ENCODE measurements at regions not wholly inside any gene's neighbourhood (a gene's known extent, or its start where the extent isn't known, plus 50 kb on each side); places are given as distances from the start of the nearest gene placed in this dataset.
"Not testable (repeated sequence)": the region's sequence is repeated elsewhere in the genome, so short reads cannot be mapped to it uniquely, and the experiment has no call there.

GRCh38 chr2:48195169-48195568, 119.3 kb upstream of the FOXN2 start:
- Mint-ChIP-seq H3K27me3 (peaks cover 4% of the 10 kb centered on the region), H3K27ac (peak overlapping the region in 1 of 3 donors; percentile 18)
- no peak for DNase-seq

GRCh38 chr2:48197618-48198017, 116.9 kb upstream of the FOXN2 start:
- no peaks in the 10 kb centered on the region for H3K27me3 ChIP-seq (ENCODE audit: control insufficient read depth, insufficient read depth, low read length)
- no peaks in the 10 kb centered on the region for H3K36me3 Mint-ChIP-seq
- no peak overlapping the region for H3K4me3 ChIP-seq (ENCODE audit: low read depth, low read length)
- peaks cover 0 to 2% (median 0%) of the 10 kb centered on the region in 7 donors for H3K9me3 Mint-ChIP-seq
- peaks cover 0 to 4% (median 0%) of the 10 kb centered on the region in 4 donors for H3K4me1 Mint-ChIP-seq
- ATAC-seq (ENCODE audit: low read depth in 2 of 2) (no peak), DNase-seq (no peak)
- no peaks in the 10 kb centered on the region for H3K36me3 ChIP-seq (ENCODE audit: control insufficient read depth, insufficient read depth, low read length)
- H3K27ac ChIP-seq (ENCODE audit: insufficient read depth, low read length, poor library complexity, severe bottlenecking): no peak overlapping the region
- H3K4me3 Mint-ChIP-seq: no peak overlapping the region
- H3K4me1 ChIP-seq (ENCODE audit: control insufficient read depth, insufficient read depth, low read length, poor library complexity, severe bottlenecking): no peaks in the 10 kb centered on the region
- H3K27me3 Mint-ChIP-seq: peaks cover 4% of the 10 kb centered on the region
- H3K27ac Mint-ChIP-seq: peak overlapping the region in 1 of 3 donors; percentile 40
- H3K9me3 ChIP-seq (ENCODE audit: control insufficient read depth in 2 of 2, low read length in 2 of 2): no peaks in the 10 kb centered on the region

More at GRCh38 chr2:48195169-48195568, 119.3 kb upstream of the FOXN2 start:
- Histone ChIP-seq H3K27me3 (ENCODE audit: control insufficient read depth, insufficient read depth, low read length) (no peaks in the 10 kb centered on the region), H3K4me3 (ENCODE audit: low read depth, low read length) (no peak overlapping the region), H3K9me3 (ENCODE audit: control insufficient read depth in 2 of 2, low read length in 2 of 2) (no peaks in the 10 kb centered on the region), H3K27ac (ENCODE audit: insufficient read depth, low read length, poor library complexity, severe bottlenecking) (no peak overlapping the region), H3K4me1 (ENCODE audit: control insufficient read depth, insufficient read depth, low read length, poor library complexity, severe bottlenecking) (no peaks in the 10 kb centered on the region), H3K36me3 (ENCODE audit: control insufficient read depth, insufficient read depth, low read length) (no peaks in the 10 kb centered on the region)
- peaks cover 0 to 1% (median 0%) of the 10 kb centered on the region in 7 donors for H3K9me3 Mint-ChIP-seq
- ATAC-seq (ENCODE audit: low read depth in 2 of 2): no peak
- H3K36me3 Mint-ChIP-seq: no peaks in the 10 kb centered on the region
- no peak overlapping the region for H3K4me3 Mint-ChIP-seq
- H3K4me1 Mint-ChIP-seq: no peaks in the 10 kb centered on the region

- no peaks in the 10 kb centered on the region for H3K9me3 ChIP-seq (ENCODE audit: control insufficient read depth in 2 of 2, low read length in 2 of 2)
- no peaks in the 10 kb centered on the region for H3K36me3 Mint-ChIP-seq
- peaks cover 0 to 4% (median 0%) of the 10 kb centered on the region in 4 donors for H3K4me1 Mint-ChIP-seq
- ATAC-seq (ENCODE audit: low read depth in 2 of 2): no peak
- DNase-seq: no peak
- peaks cover 0 to 2% (median 0%) of the 10 kb centered on the region in 7 donors for H3K9me3 Mint-ChIP-seq
- no peaks in the 10 kb centered on the region for H3K36me3 ChIP-seq (ENCODE audit: control insufficient read depth, insufficient read depth, low read length)
- no peaks in the 10 kb centered on the region for H3K27me3 ChIP-seq (ENCODE audit: control insufficient read depth, insufficient read depth, low read length)
- H3K27me3 Mint-ChIP-seq: peaks cover 4% of the 10 kb centered on the region
- no peak overlapping the region for H3K4me3 ChIP-seq (ENCODE audit: low read depth, low read length)
- H3K4me1 ChIP-seq (ENCODE audit: control insufficient read depth, insufficient read depth, low read length, poor library complexity, severe bottlenecking): no peaks in the 10 kb centered on the region
- H3K4me3 Mint-ChIP-seq: no peak overlapping the region
- peak overlapping the region in 1 of 3 donors; percentile 34 for H3K27ac Mint-ChIP-seq
- no peak overlapping the region for H3K27ac ChIP-seq (ENCODE audit: insufficient read depth, low read length, poor library complexity, severe bottlenecking)
These were observed 116.1 kb upstream of the FOXN2 start for GRCh38 chr2:48198371-48198770.

DNA sequence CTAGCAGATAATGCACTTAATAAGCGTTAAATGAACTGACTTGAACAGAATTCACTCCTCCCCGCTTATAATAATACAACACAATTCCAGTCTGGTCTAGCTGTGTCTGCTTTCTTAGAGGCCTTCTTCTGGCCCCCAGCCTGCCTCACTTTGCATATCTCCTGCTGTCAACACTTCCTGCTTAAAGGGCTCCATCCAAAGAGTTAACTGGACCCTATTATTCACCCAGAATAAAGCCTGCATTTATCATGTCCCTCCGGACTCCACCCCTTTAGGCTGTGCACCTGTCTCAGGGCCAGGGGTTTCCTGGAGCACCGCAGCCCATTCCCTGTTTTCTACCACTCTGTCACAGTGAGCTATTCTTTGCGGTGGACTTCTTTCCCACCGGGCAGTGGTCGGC, 115.4 kb upstream of the FOXN2 start:
- H3K4me1 ChIP-seq (ENCODE audit: control insufficient read depth, insufficient read depth, low read length, poor library complexity, severe bottlenecking): no peaks in the 10 kb centered on the region
- DNase-seq (no peak), ATAC-seq (ENCODE audit: low read depth in 2 of 2) (no peak)
- no peak overlapping the region for H3K27ac Mint-ChIP-seq
- H3K4me3 Mint-ChIP-seq: no peak overlapping the region
- no peak overlapping the region for H3K27ac ChIP-seq (ENCODE audit: insufficient read depth, low read length, poor library complexity, severe bottlenecking)
- no peak overlapping the region for H3K4me3 ChIP-seq (ENCODE audit: low read depth, low read length)
- no peaks in the 10 kb centered on the region for H3K36me3 ChIP-seq (ENCODE audit: control insufficient read depth, insufficient read depth, low read length)
- H3K9me3 ChIP-seq (ENCODE audit: control insufficient read depth in 2 of 2, low read length in 2 of 2): no peaks in the 10 kb centered on the region
- no peaks in the 10 kb centered on the region for H3K36me3 Mint-ChIP-seq
- H3K9me3 Mint-ChIP-seq: peaks cover 0 to 2% (median 0%) of the 10 kb centered on the region in 7 donors
- H3K27me3 Mint-ChIP-seq: peaks cover 4% of the 10 kb centered on the region
- no peaks in the 10 kb centered on the region for H3K27me3 ChIP-seq (ENCODE audit: control insufficient read depth, insufficient read depth, low read length)
- H3K4me1 Mint-ChIP-seq: peaks cover 0 to 4% (median 0%) of the 10 kb centered on the region in 4 donors

DNA sequence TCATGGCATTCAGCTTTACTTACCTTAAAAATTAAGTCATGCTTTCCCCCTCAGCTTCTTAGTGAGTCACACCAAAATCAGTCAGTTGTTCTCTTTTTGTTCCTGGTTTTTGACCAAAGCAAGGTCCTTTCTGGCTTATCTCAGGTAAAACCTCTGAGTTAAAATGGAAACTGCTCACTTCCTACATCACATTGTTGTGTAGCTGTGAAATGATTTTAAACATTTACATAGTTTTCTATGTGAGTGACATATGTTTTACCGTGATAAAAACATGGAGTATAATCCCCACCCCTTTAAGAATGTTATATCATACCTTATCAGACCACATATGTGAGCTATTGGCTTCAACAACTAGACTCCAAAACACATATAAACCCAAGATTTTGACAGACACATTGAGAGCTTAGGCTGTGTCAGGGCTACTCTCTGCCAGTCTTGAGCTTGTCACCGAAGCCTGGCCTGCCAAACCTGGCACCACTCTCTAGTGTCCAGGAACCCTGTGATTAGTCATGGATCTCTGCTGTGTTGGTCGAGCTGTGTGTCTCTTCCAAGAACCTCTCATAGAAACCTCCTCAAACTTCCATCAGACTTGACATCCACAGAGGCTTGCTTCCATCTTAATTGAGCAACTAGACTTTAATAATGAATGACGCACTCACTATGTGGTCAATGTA, 113.7 kb upstream of the FOXN2 start:
- Mint-ChIP-seq H3K36me3 (no peaks in the 10 kb centered on the region), H3K27ac (no peak overlapping the region), H3K4me3 (no peak overlapping the region), H3K9me3 (peaks cover 0 to 3% (median 0%) of the 10 kb centered on the region in 7 donors), H3K27me3 (peaks cover 4% of the 10 kb centered on the region), H3K4me1 (peaks cover 3 to 7% (median 4%) of the 10 kb centered on the region in 4 donors)
- ATAC-seq (ENCODE audit: low read depth in 2 of 2) (no peak), DNase-seq (no peak)
- Histone ChIP-seq H3K36me3 (ENCODE audit: control insufficient read depth, insufficient read depth, low read length) (no peaks in the 10 kb centered on the region), H3K4me1 (ENCODE audit: control insufficient read depth, insufficient read depth, low read length, poor library complexity, severe bottlenecking) (no peaks in the 10 kb centered on the region), H3K4me3 (ENCODE audit: low read depth, low read length) (no peak overlapping the region), H3K27ac (ENCODE audit: insufficient read depth, low read length, poor library complexity, severe bottlenecking) (no peak overlapping the region), H3K9me3 (ENCODE audit: control insufficient read depth in 2 of 2, low read length in 2 of 2) (no peaks in the 10 kb centered on the region), H3K27me3 (ENCODE audit: control insufficient read depth, insufficient read depth, low read length) (no peaks in the 10 kb centered on the region)

- H3K4me3 Mint-ChIP-seq; H3K36me3 Mint-ChIP-seq; H3K27ac Mint-ChIP-seq; H3K4me1 ChIP-seq (ENCODE audit: control insufficient read depth, insufficient read depth, low read length, poor library complexity, severe bottlenecking); H3K27ac ChIP-seq (ENCODE audit: insufficient read depth, low read length, poor library complexity, severe bottlenecking); H3K4me1 Mint-ChIP-seq; H3K9me3 ChIP-seq (ENCODE audit: control insufficient read depth in 2 of 2, low read length in 2 of 2); H3K27me3 ChIP-seq (ENCODE audit: control insufficient read depth, insufficient read depth, low read length); H3K36me3 ChIP-seq (ENCODE audit: control insufficient read depth, insufficient read depth, low read length); H3K9me3 Mint-ChIP-seq; ATAC-seq (ENCODE audit: low read depth in 2 of 2); H3K27me3 Mint-ChIP-seq; H3K4me3 ChIP-seq (ENCODE audit: low read depth, low read length); DNase-seq: not testable (repeated sequence)
These were observed 113.0 kb upstream of the FOXN2 start for GRCh38 chr2:48201435-48201834.

GRCh38 chr2:48202863-48203642, 111.4 kb upstream of the FOXN2 start:
- Mint-ChIP-seq H3K4me1 (peaks cover 3 to 7% (median 4%) of the 10 kb centered on the region in 4 donors), H3K27ac (no peak overlapping the region), H3K36me3 (no peaks in the 10 kb centered on the region), H3K4me3 (no peak overlapping the region), H3K27me3 (no peaks in the 10 kb centered on the region), H3K9me3 (peaks cover 0 to 3% (median 0%) of the 10 kb centered on the region in 7 donors)
- Histone ChIP-seq H3K27me3 (ENCODE audit: control insufficient read depth, insufficient read depth, low read length) (no peaks in the 10 kb centered on the region), H3K9me3 (ENCODE audit: control insufficient read depth in 2 of 2, low read length in 2 of 2) (no peaks in the 10 kb centered on the region), H3K4me1 (ENCODE audit: control insufficient read depth, insufficient read depth, low read length, poor library complexity, severe bottlenecking) (no peaks in the 10 kb centered on the region), H3K36me3 (ENCODE audit: control insufficient read depth, insufficient read depth, low read length) (no peaks in the 10 kb centered on the region), H3K4me3 (ENCODE audit: low read depth, low read length) (no peak overlapping the region), H3K27ac (ENCODE audit: insufficient read depth, low read length, poor library complexity, severe bottlenecking) (no peak overlapping the region)
- no peak for ATAC-seq (ENCODE audit: low read depth in 2 of 2)
- DNase-seq: no peak
